OCI-LY1 (cell line): ENCODE measurements at regions not wholly inside any gene's neighbourhood (a gene's known extent, or its start where the extent isn't known, plus 50 kb on each side); places are given as distances from the start of the nearest gene placed in this dataset.

Source experiments
- CTCF ChIP-seq: fragments of 200-600 bp; sonication (generic), shearing (Covaris generic); IDR thresholded peaks from 2 replicates; pipeline ENCODE4 v1.5.1; 2017; ENCODE audit warnings: mild to moderate bottlenecking, antibody characterized with exemption, low read length, moderate library complexity, mixed read lengths
- EZH2 ChIP-seq: fragments of 200-600 bp; sonication (generic), shearing (Covaris generic); IDR thresholded peaks from 2 replicates; pipeline ENCODE4 v1.8.0; 2017; ENCODE audit warnings: borderline replicate concordance, mixed run types, mild to moderate bottlenecking, antibody characterized with exemption, low read length, moderate library complexity, mixed read lengths

GRCh38 chr19:29329460-29330134 is 116.6 kb upstream of the UQCRFS1 start:
- TF ChIP-seq CTCF (no peak), EZH2 (no peak)
